WTC11 (cell line): ENCODE measurements at regions not wholly inside any gene's neighbourhood (a gene's known extent, or its start where the extent isn't known, plus 50 kb on each side); places are given as distances from the start of the nearest gene placed in this dataset.

Experiments
- ATAC-seq: fragments of 200-7000 bp; cut with Tn5 transposase; 2 replicates; pipeline ENCODE4 v1.10.0; 2021; ENCODE audit warnings: mild to moderate bottlenecking, moderate library complexity
- CTCF ChIA-PET: fragments of 300-600 bp; sonication (Branson Sonifier 250); formaldehyde crosslinking; loops from one replicate; lab custom pipeline; 2021; ENCODE audit warnings: antibody characterized with exemption; lab: Charles Lee
- POLR2A ChIA-PET: fragments of 350-600 bp; sonication (Branson Sonifier 250); formaldehyde crosslinking; loops from one replicate; lab custom pipeline; 2021; ENCODE audit warnings: antibody characterized with exemption; lab: Charles Lee
- DNase-seq: peaks from one replicate; pipeline ENCODE4 v3.0.0; 2021; ENCODE audit warnings: low spot score
- H3K27ac Mint-ChIP-seq: 2 replicates; pipeline ENCODE4 v1.8.0; 2021; ENCODE audit warnings: mixed read lengths
- H3K27me3 Mint-ChIP-seq: 2 replicates; pipeline ENCODE4 v1.8.0; 2021; ENCODE audit warnings: low read depth, mild to moderate bottlenecking, moderate library complexity, mixed read lengths
- H3K36me3 Mint-ChIP-seq: 2 replicates; pipeline ENCODE4 v1.8.0; 2021; ENCODE audit warnings: mixed read lengths
- H3K4me1 Mint-ChIP-seq: 2 replicates; pipeline ENCODE4 v1.8.0; 2022; ENCODE audit warnings: mixed read lengths
- H3K4me3 Mint-ChIP-seq: 2 replicates; pipeline ENCODE4 v1.8.0; 2021; ENCODE audit warnings: mild to moderate bottlenecking, moderate library complexity, mixed read lengths
- H3K9me3 Mint-ChIP-seq: 2 replicates; pipeline ENCODE4 v1.8.0; 2021; ENCODE audit warnings: mixed read lengths
- CBFB ChIP-seq: sonication (generic); formaldehyde crosslinking; IDR thresholded peaks from 2 replicates; pipeline ENCODE4 v1.8.1; 2022; ENCODE audit warnings: mild to moderate bottlenecking, low read depth, missing genetic modification reagents
- HMGA2 ChIP-seq: fragments of 250-450 bp; sonication (Bioruptor Pico); IDR thresholded peaks from 2 replicates; pipeline ENCODE4 v1.4.0; 2021; ENCODE audit warnings: mild to moderate bottlenecking, moderate library complexity
- MAX ChIP-seq: sonication (generic); formaldehyde crosslinking; IDR thresholded peaks from 2 replicates; pipeline ENCODE4 v1.8.0; 2022; ENCODE audit warnings: mild to moderate bottlenecking, missing genetic modification reagents
- MXD4 ChIP-seq: fragments of 250-450 bp; sonication (Bioruptor Pico); IDR thresholded peaks from 2 replicates; pipeline ENCODE4 v1.8.0; 2021; ENCODE audit warnings: mild to moderate bottlenecking, moderate library complexity, borderline replicate concordance
- PREB ChIP-seq: sonication (generic); formaldehyde crosslinking; IDR thresholded peaks from 2 replicates; pipeline ENCODE4 v1.8.1; 2022; ENCODE audit warnings: mild to moderate bottlenecking, missing genetic modification reagents, moderate library complexity, borderline replicate concordance
- ZNF121 ChIP-seq: sonication (generic); formaldehyde crosslinking; IDR thresholded peaks from 2 replicates; pipeline ENCODE4 v1.8.0; 2023; ENCODE audit warnings: missing genetic modification reagents
- ZNF281 ChIP-seq: sonication (generic); formaldehyde crosslinking; IDR thresholded peaks from 2 replicates; pipeline ENCODE4 v1.8.0; 2023; ENCODE audit warnings: mild to moderate bottlenecking, missing genetic modification reagents
- TF ChIP-seq, protein P1 (sequence below): fragments of 250-450 bp; sonication (Bioruptor Pico); IDR thresholded peaks from 2 replicates; pipeline ENCODE4 v1.9.0; 2021; ENCODE audit warnings: mild to moderate bottlenecking
- TF ChIP-seq, protein P2 (sequence below): sonication (generic); formaldehyde crosslinking; IDR thresholded peaks from 2 replicates; pipeline ENCODE4 v1.8.1; 2022; ENCODE audit warnings: missing genetic modification reagents, borderline replicate concordance
- TF ChIP-seq, protein P3 (sequence below): fragments of 200-600 bp; IDR thresholded peaks from 2 replicates; pipeline ENCODE4 v1.8.0; 2022; ENCODE audit warnings: antibody characterized with exemption
- TF ChIP-seq, protein P4 (sequence below): sonication (generic); formaldehyde crosslinking; IDR thresholded peaks from 2 replicates; pipeline ENCODE4 v1.8.0; 2022; ENCODE audit warnings: mild to moderate bottlenecking, missing genetic modification reagents
- TF ChIP-seq, protein P5 (sequence below): sonication (generic); formaldehyde crosslinking; conservative IDR thresholded peaks from 2 replicates; pipeline ENCODE4 v1.8.1; 2022; ENCODE audit warnings: mild to moderate bottlenecking, missing genetic modification reagents

GRCh38 chr7:115368998-115369397, 447.1 kb downstream of the MDFIC start (continued):
- TF ChIP-seq, protein P1, sequence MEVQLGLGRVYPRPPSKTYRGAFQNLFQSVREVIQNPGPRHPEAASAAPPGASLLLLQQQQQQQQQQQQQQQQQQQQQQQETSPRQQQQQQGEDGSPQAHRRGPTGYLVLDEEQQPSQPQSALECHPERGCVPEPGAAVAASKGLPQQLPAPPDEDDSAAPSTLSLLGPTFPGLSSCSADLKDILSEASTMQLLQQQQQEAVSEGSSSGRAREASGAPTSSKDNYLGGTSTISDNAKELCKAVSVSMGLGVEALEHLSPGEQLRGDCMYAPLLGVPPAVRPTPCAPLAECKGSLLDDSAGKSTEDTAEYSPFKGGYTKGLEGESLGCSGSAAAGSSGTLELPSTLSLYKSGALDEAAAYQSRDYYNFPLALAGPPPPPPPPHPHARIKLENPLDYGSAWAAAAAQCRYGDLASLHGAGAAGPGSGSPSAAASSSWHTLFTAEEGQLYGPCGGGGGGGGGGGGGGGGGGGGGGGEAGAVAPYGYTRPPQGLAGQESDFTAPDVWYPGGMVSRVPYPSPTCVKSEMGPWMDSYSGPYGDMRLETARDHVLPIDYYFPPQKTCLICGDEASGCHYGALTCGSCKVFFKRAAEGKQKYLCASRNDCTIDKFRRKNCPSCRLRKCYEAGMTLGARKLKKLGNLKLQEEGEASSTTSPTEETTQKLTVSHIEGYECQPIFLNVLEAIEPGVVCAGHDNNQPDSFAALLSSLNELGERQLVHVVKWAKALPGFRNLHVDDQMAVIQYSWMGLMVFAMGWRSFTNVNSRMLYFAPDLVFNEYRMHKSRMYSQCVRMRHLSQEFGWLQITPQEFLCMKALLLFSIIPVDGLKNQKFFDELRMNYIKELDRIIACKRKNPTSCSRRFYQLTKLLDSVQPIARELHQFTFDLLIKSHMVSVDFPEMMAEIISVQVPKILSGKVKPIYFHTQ = no peak
- no peak for TF ChIP-seq ZNF281
- TF ChIP-seq, protein P2, sequence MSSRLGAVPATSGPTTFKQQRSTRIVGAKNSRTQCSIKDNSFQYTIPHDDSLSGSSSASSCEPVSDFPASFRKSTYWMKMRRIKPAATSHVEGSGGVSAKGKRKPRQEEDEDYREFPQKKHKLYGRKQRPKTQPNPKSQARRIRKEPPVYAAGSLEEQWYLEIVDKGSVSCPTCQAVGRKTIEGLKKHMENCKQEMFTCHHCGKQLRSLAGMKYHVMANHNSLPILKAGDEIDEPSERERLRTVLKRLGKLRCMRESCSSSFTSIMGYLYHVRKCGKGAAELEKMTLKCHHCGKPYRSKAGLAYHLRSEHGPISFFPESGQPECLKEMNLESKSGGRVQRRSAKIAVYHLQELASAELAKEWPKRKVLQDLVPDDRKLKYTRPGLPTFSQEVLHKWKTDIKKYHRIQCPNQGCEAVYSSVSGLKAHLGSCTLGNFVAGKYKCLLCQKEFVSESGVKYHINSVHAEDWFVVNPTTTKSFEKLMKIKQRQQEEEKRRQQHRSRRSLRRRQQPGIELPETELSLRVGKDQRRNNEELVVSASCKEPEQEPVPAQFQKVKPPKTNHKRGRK (CRISPR knock-in tag) = no peak
- TF ChIP-seq, protein P3, sequence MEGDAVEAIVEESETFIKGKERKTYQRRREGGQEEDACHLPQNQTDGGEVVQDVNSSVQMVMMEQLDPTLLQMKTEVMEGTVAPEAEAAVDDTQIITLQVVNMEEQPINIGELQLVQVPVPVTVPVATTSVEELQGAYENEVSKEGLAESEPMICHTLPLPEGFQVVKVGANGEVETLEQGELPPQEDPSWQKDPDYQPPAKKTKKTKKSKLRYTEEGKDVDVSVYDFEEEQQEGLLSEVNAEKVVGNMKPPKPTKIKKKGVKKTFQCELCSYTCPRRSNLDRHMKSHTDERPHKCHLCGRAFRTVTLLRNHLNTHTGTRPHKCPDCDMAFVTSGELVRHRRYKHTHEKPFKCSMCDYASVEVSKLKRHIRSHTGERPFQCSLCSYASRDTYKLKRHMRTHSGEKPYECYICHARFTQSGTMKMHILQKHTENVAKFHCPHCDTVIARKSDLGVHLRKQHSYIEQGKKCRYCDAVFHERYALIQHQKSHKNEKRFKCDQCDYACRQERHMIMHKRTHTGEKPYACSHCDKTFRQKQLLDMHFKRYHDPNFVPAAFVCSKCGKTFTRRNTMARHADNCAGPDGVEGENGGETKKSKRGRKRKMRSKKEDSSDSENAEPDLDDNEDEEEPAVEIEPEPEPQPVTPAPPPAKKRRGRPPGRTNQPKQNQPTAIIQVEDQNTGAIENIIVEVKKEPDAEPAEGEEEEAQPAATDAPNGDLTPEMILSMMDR = no peak
- no peak for TF ChIP-seq PREB (CRISPR knock-in tag)
- no peak for TF ChIP-seq ZNF121 (CRISPR knock-in tag)
- TF ChIP-seq, protein P4, sequence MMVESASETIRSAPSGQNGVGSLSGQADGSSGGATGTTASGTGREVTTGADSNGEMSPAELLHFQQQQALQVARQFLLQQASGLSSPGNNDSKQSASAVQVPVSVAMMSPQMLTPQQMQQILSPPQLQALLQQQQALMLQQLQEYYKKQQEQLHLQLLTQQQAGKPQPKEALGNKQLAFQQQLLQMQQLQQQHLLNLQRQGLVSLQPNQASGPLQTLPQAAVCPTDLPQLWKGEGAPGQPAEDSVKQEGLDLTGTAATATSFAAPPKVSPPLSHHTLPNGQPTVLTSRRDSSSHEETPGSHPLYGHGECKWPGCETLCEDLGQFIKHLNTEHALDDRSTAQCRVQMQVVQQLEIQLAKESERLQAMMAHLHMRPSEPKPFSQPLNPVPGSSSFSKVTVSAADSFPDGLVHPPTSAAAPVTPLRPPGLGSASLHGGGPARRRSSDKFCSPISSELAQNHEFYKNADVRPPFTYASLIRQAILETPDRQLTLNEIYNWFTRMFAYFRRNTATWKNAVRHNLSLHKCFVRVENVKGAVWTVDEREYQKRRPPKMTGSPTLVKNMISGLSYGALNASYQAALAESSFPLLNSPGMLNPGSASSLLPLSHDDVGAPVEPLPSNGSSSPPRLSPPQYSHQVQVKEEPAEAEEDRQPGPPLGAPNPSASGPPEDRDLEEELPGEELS (CRISPR knock-in tag) = no peak
- no peak for TF ChIP-seq MAX (CRISPR knock-in tag)
- TF ChIP-seq HMGA2 (CRISPR knock-in tag) = no peak
- no peak for TF ChIP-seq MXD4 (CRISPR knock-in tag)

DNA sequence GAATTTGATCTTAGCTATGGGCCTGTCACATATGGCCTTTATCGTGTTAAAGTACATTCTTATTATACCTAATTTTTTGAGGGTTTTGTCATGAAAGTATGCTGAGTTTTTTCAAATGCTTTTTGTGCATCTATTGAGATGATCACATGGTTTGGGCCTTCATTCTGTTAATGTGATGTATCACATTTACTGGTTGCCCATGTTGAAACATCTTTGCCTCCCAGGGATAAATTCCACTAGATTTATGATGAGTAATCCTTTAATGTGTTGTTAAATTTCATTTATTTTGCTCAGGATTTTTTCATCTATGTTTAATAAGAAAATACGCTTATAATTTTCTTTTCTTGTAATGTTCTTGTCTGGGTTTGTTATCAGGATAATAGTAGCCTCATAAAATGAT, 442.0 kb downstream of the MDFIC start:
- H3K36me3 Mint-ChIP-seq = no peaks in the 10 kb centered on the region
- TF ChIP-seq, protein P5, sequence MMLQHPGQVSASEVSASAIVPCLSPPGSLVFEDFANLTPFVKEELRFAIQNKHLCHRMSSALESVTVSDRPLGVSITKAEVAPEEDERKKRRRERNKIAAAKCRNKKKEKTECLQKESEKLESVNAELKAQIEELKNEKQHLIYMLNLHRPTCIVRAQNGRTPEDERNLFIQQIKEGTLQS = no peak
- TF ChIP-seq CBFB (CRISPR knock-in tag) = no peak
- TF ChIP-seq, all 79 proteins: peak for 0
- Mint-ChIP-seq H3K4me3 (no peak overlapping the region), H3K27ac (no peak overlapping the region), H3K27me3 (no peaks in the 10 kb centered on the region), H3K4me1 (peaks cover under 1% of the 10 kb centered on the region), H3K9me3 (no peaks in the 10 kb centered on the region)
- DNase-seq (no peak), ATAC-seq (no peak)
- ChIA-PET CTCF (no interaction called here), POLR2A (no interaction called here)
